ENCODE measurements at regions not wholly inside any gene's neighbourhood (a gene's known extent, or its start where the extent isn't known, plus 50 kb on each side); places are given as distances from the start of the nearest gene placed in this dataset.

GRCh38 chr2:77818186-77818585, 296.0 kb upstream of the LRRTM4 start:
- Histone ChIP-seq H3K27me3 (ENCODE audit: insufficient read depth, poor library complexity, severe bottlenecking) (no peaks in the 10 kb centered on the region), H3K4me3 (replicated peaks; ENCODE audit: insufficient read depth, low read length) (no peak overlapping the region), H3K27ac (replicated peaks) (no peak overlapping the region)
- TF ChIP-seq GABPA (IDR thresholded peaks at IDR 0.05; ENCODE audit: low read depth) (no peak), REST (IDR thresholded peaks at IDR 0.05; ENCODE audit: insufficient replicate concordance, low read depth) (no peak), SPI1 (IDR thresholded peaks at IDR 0.05; ENCODE audit: borderline replicate concordance, low read depth) (no peak), CTCF (IDR thresholded peaks at IDR 0.05; ENCODE audit: insufficient read depth, low read length) (no peak), POLR2AphosphoS5 (IDR thresholded peaks at IDR 0.05; ENCODE audit: low read depth) (no peak)
- no peak for DNase-seq (ENCODE audit: low read depth in 1 of 2, low spot score in 1 of 2)

GRCh38 chr2:77823028-77823427, 300.9 kb upstream of the LRRTM4 start:
- no peaks in the 10 kb centered on the region for H3K27me3 ChIP-seq (ENCODE audit: insufficient read depth, poor library complexity, severe bottlenecking)
- no peak overlapping the region for H3K4me3 ChIP-seq (replicated peaks; ENCODE audit: insufficient read depth, low read length)
- no peak for TF ChIP-seq GABPA (IDR thresholded peaks at IDR 0.05; ENCODE audit: low read depth)
- TF ChIP-seq POLR2AphosphoS5 (IDR thresholded peaks at IDR 0.05; ENCODE audit: low read depth) = no peak
- no peak for DNase-seq (ENCODE audit: low read depth in 1 of 2, low spot score in 1 of 2)
- H3K27ac ChIP-seq (replicated peaks) = no peak overlapping the region

- Histone ChIP-seq H3K4me3 (replicated peaks; ENCODE audit: insufficient read depth, low read length) (no peak overlapping the region), H3K27ac (replicated peaks) (no peak overlapping the region), H3K27me3 (ENCODE audit: insufficient read depth, poor library complexity, severe bottlenecking) (no peaks in the 10 kb centered on the region)
- DNase-seq (ENCODE audit: low read depth in 1 of 2, low spot score in 1 of 2) = no peak
- TF ChIP-seq POLR2AphosphoS5 (IDR thresholded peaks at IDR 0.05; ENCODE audit: low read depth) (no peak), SPI1 (IDR thresholded peaks at IDR 0.05; ENCODE audit: borderline replicate concordance, low read depth) (no peak), GABPA (IDR thresholded peaks at IDR 0.05; ENCODE audit: low read depth) (no peak), REST (IDR thresholded peaks at IDR 0.05; ENCODE audit: insufficient replicate concordance, low read depth) (no peak), CTCF (IDR thresholded peaks at IDR 0.05; ENCODE audit: insufficient read depth, low read length) (no peak)
Observed at GRCh38 chr2:77831060-77831459, 308.9 kb upstream of the LRRTM4 start.

- DNase-seq (ENCODE audit: low read depth in 1 of 2, low spot score in 1 of 2) = no peak
- Histone ChIP-seq H3K27me3 (ENCODE audit: insufficient read depth, poor library complexity, severe bottlenecking) (no peaks in the 10 kb centered on the region), H3K27ac (replicated peaks) (no peak overlapping the region), H3K4me3 (replicated peaks; ENCODE audit: insufficient read depth, low read length) (no peak overlapping the region)
- TF ChIP-seq GABPA (IDR thresholded peaks at IDR 0.05; ENCODE audit: low read depth) (no peak), CTCF (IDR thresholded peaks at IDR 0.05; ENCODE audit: insufficient read depth, low read length) (no peak), REST (IDR thresholded peaks at IDR 0.05; ENCODE audit: insufficient replicate concordance, low read depth) (no peak), POLR2AphosphoS5 (IDR thresholded peaks at IDR 0.05; ENCODE audit: low read depth) (no peak), SPI1 (IDR thresholded peaks at IDR 0.05; ENCODE audit: borderline replicate concordance, low read depth) (no peak)
Observed at GRCh38 chr2:77831471-77831870, 309.3 kb upstream of the LRRTM4 start.
